HepG2 (cell line): ENCODE measurements at regions not wholly inside any gene's neighbourhood (a gene's known extent, or its start where the extent isn't known, plus 50 kb on each side); places are given as distances from the start of the nearest gene placed in this dataset.

Source experiments
- ATAC-seq: fragments of 200-7000 bp; cut with Tn5 transposase; 3 replicates; pipeline ENCODE4 v1.9.1; 2020; ENCODE audit warnings: mild to moderate bottlenecking, moderate library complexity
- BruUV-seq: library from RNA; stranded (reverse); fragments of 400-500 nt; replicated peaks from 2 replicates; lab custom pipeline; 2021; lab: Mats Ljungman, UMichigan
- CTCF ChIA-PET: fragments of 300-600 bp; formaldehyde crosslinking; extraction: SDS; loops from one replicate; lab custom pipeline; 2021; ENCODE audit warnings: low total read pairs, inconsistent platforms, low intra/inter-chr PET ratio; lab: Yijun Ruan, JAX
- POLR2A ChIA-PET: fragments of 350-600 bp; sonication (Branson Sonifier 250); formaldehyde crosslinking; loops from one replicate; lab custom pipeline; 2020; ENCODE audit warnings: antibody characterized with exemption, inconsistent platforms; lab: Yijun Ruan, JAX
- DNase-seq: peaks from one replicate; pipeline ENCODE4 v3.0.0-alpha.2; 2015; ENCODE audit warnings: low spot score
- FAIRE-seq: peaks from 3 replicates; lab custom pipeline; 2011; peaks lifted over from hg19 to GRCh38; lab: Jason Lieb, UNC
- H2AFZ ChIP-seq: one replicate; pipeline ENCODE4 v1.6.1; 2011; ENCODE audit warnings: low read length, inconsistent platforms
- H3K27ac ChIP-seq: fragments of 300-600 bp; 3 replicates; pipeline ENCODE4 v1.8.0; 2011; ENCODE audit warnings: mixed run types, mild to moderate bottlenecking, mixed read lengths, low read length, inconsistent platforms; ENCODE audit not compliant: insufficient read depth; ENCODE audit errors: extremely low read length
- H3K27me3 ChIP-seq, 2 experiments: fragments of 200-600 bp in 1 of 2; 2 replicates in 1 of 2; 3 replicates in 1 of 2; pipeline versions ENCODE4 v1.6.0 to v1.8.0; 2011; ENCODE audit warnings: low read length in 2 of 2, mild to moderate bottlenecking in 2 of 2, moderate library complexity in 2 of 2, inconsistent platforms in 1 of 2; ENCODE audit not compliant: insufficient read depth in 2 of 2, control insufficient read depth in 1 of 2
- H3K36me3 ChIP-seq, 2 experiments: fragments of 200-600 bp in 1 of 2; replicated peaks in 1 of 2; 2 replicates in 1 of 2; 3 replicates in 1 of 2; pipeline versions ENCODE4 v1.5.1 to v1.8.0; 2011; ENCODE audit warnings: low read length in 2 of 2, inconsistent platforms in 1 of 2; ENCODE audit not compliant: insufficient read depth in 2 of 2, control insufficient read depth in 1 of 2
- H3K4me1 ChIP-seq: 2 replicates; pipeline ENCODE4 v1.5.1; 2012; ENCODE audit warnings: low read length, inconsistent platforms; ENCODE audit not compliant: insufficient read depth
- H3K4me2 ChIP-seq: 2 replicates; pipeline ENCODE4 v1.6.0; 2011; ENCODE audit warnings: low read depth, low read length, inconsistent platforms
- H3K4me3 ChIP-seq, 3 experiments: fragments of 200-600 bp in 1 of 3; sonication (generic), shearing (Covaris generic) in 1 of 3; replicated peaks in 1 of 3; 2 replicates each; pipeline ENCODE4 v1.5.1; 2011 to 2016; ENCODE audit warnings: low read length in 3 of 3, inconsistent platforms in 2 of 3, low read depth in 2 of 3, mild to moderate bottlenecking in 2 of 3, control low read depth in 1 of 3, mixed read lengths in 1 of 3; ENCODE audit not compliant: insufficient read depth in 1 of 3
- H3K79me2 ChIP-seq: one replicate; pipeline ENCODE4 v1.6.1; 2011; ENCODE audit warnings: low read length, inconsistent platforms; ENCODE audit not compliant: insufficient read depth
- H3K9ac ChIP-seq: 2 replicates; pipeline ENCODE4 v1.6.0; 2011; ENCODE audit warnings: mild to moderate bottlenecking, low read depth, low read length, inconsistent platforms; ENCODE audit not compliant: insufficient read depth
- H3K9me3 ChIP-seq: 2 replicates; pipeline ENCODE4 v1.5.1; 2012; ENCODE audit warnings: mild to moderate bottlenecking, low read length
- H4K20me1 ChIP-seq: 2 replicates; pipeline ENCODE4 v1.6.0; 2011; ENCODE audit warnings: inconsistent platforms, mild to moderate bottlenecking, low read length, moderate library complexity; ENCODE audit not compliant: insufficient read depth
- DZIP1 ChIP-seq: sonication (generic); formaldehyde crosslinking; IDR thresholded peaks from 2 replicates; pipeline ENCODE4 v1.5.0; 2020; ENCODE audit warnings: mild to moderate bottlenecking, missing genetic modification reagents
- SP4 ChIP-seq: sonication (generic); formaldehyde crosslinking; IDR thresholded peaks from 2 replicates; pipeline ENCODE4 v1.8.1; 2023; ENCODE audit warnings: mild to moderate bottlenecking, missing genetic modification reagents
- TGIF2 ChIP-seq: IDR thresholded peaks from 2 replicates; pipeline ENCODE4 v1.6.1; 2016; ENCODE audit warnings: control low read depth, missing compliant biosample characterization
- ZNF549 ChIP-seq: sonication (generic); formaldehyde crosslinking; IDR thresholded peaks from 2 replicates; pipeline ENCODE4 v1.5.0; 2020; ENCODE audit warnings: missing genetic modification reagents
- ZNF816 ChIP-seq: sonication (generic); formaldehyde crosslinking; IDR thresholded peaks from 2 replicates; pipeline ENCODE4 v1.8.0; 2022; ENCODE audit warnings: missing genetic modification reagents, mild to moderate bottlenecking, borderline replicate concordance
- WGBS: methylation state at CpG from one replicate; pipeline ENCODE4 v1.1.6; 2017; ENCODE audit warnings: low lambda C conversion rate; 5-methylcytosine and 5-hydroxymethylcytosine counted together
- in situ Hi-C: cut with HindIII; loops from 2 replicates; pipeline ENCODE4 v1.10.0; 2017; ENCODE audit warnings: low pct_unique_long_range_greater_than_20kb; ENCODE audit not compliant: extremely low pct_ligation_motif_present
- intact Hi-C: fragments of 100-400 bp; cut with micrococcal nuclease; formaldehyde crosslinking; loops from one replicate; pipeline ENCODE4 v1.10.0; 2022; ENCODE audit not compliant: unreplicated experiment
- TF ChIP-seq, protein P1 (sequence below): sonication (generic); formaldehyde crosslinking; IDR thresholded peaks from 2 replicates; pipeline ENCODE4 v1.5.0; 2020; ENCODE audit warnings: mild to moderate bottlenecking, missing genetic modification reagents, moderate library complexity
- TF ChIP-seq, protein P2 (sequence below), 2 experiments: sonication (generic) in 1 of 2; formaldehyde crosslinking in 1 of 2; IDR thresholded peaks; 2 replicates each; pipeline versions ENCODE4 v1.4.0 to v1.6.1; 2018 to 2020; ENCODE audit warnings: missing genetic modification reagents in 2 of 2, borderline replicate concordance in 1 of 2, low read depth in 1 of 2, mild to moderate bottlenecking in 1 of 2, missing biosample characterization in 1 of 2
- TF ChIP-seq, protein P3 (sequence below): IDR thresholded peaks from 2 replicates; pipeline ENCODE4 v1.6.1; 2016; ENCODE audit warnings: low read depth, missing genetic modification reagents, missing compliant biosample characterization

DNA sequence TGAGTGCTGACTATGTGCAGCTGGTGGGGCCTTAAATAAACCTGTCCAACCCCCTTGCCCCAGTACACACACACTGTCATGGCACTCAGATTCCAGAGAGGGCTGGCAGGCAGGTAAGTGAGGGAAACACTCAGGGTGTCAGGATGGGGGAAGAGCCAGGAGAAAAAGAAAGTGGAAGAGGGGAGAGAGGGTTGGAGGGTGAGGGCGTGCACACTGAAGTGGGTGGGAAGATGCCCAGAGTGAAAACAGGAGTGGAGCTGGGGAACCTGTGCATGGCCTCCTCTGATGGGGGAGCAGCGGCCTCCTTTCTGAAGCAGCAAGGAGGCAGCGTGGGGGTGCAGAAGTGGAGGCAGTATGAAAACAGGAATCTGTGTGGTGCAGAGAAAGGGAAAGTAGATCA, 160.6 kb upstream of the JUN start (continued):
- TF ChIP-seq SP4 (no peak), ZNF549 (CRISPR knock-in tag) (no peak)
- TF ChIP-seq, protein P1, sequence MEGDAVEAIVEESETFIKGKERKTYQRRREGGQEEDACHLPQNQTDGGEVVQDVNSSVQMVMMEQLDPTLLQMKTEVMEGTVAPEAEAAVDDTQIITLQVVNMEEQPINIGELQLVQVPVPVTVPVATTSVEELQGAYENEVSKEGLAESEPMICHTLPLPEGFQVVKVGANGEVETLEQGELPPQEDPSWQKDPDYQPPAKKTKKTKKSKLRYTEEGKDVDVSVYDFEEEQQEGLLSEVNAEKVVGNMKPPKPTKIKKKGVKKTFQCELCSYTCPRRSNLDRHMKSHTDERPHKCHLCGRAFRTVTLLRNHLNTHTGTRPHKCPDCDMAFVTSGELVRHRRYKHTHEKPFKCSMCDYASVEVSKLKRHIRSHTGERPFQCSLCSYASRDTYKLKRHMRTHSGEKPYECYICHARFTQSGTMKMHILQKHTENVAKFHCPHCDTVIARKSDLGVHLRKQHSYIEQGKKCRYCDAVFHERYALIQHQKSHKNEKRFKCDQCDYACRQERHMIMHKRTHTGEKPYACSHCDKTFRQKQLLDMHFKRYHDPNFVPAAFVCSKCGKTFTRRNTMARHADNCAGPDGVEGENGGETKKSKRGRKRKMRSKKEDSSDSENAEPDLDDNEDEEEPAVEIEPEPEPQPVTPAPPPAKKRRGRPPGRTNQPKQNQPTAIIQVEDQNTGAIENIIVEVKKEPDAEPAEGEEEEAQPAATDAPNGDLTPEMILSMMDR = no peak

GRCh38 chr1:58946390-58946789, 162.5 kb upstream of the JUN start:
- no peak for FAIRE-seq
- POLR2A ChIA-PET = no interaction called here
- Histone ChIP-seq H4K20me1 (no peaks in the 10 kb centered on the region), H3K4me1 (peaks cover 16% of the 10 kb centered on the region), H3K9ac (no peak overlapping the region), H3K4me2 (no peak overlapping the region), H2AFZ (no peak overlapping the region), H3K27me3 (peaks cover 0 to 14% of the 10 kb centered on the region in 2 experiments; a peak in 2 of 5 replicates), H3K36me3 (no peaks in the 10 kb centered on the region), H3K4me3 (no peak overlapping the region), H3K79me2 (no peaks in the 10 kb centered on the region), H3K9me3 (no peaks in the 10 kb centered on the region), H3K27ac (no peak overlapping the region)
- DNase-seq = no peak
- intact Hi-C loops = no loop called here
- in situ Hi-C loops = no loop called here
- CTCF ChIA-PET = no interaction called here
- BruUV-seq = no TSS peak
- 79% methylated on average over 4 of the region's 4 CpGs for WGBS
- no peak for TF ChIP-seq TGIF2 (CRISPR knock-in tag)
- no peak for TF ChIP-seq DZIP1 (CRISPR knock-in tag)
- TF ChIP-seq, protein P2, sequence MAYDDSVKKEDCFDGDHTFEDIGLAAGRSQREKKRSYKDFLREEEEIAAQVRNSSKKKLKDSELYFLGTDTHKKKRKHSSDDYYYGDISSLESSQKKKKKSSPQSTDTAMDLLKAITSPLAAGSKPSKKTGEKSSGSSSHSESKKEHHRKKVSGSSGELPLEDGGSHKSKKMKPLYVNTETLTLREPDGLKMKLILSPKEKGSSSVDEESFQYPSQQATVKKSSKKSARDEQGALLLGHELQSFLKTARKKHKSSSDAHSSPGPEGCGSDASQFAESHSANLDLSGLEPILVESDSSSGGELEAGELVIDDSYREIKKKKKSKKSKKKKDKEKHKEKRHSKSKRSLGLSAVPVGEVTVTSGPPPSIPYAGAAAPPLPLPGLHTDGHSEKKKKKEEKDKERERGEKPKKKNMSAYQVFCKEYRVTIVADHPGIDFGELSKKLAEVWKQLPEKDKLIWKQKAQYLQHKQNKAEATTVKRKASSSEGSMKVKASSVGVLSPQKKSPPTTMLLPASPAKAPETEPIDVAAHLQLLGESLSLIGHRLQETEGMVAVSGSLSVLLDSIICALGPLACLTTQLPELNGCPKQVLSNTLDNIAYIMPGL (CRISPR knock-in tag; IDR thresholded peaks at IDR 0.05; ENCODE audit: borderline replicate concordance in 1 of 2, low read depth in 1 of 2) = no peak
- TF ChIP-seq ZNF816 (CRISPR knock-in tag) = no peak
- TF ChIP-seq, protein P3, sequence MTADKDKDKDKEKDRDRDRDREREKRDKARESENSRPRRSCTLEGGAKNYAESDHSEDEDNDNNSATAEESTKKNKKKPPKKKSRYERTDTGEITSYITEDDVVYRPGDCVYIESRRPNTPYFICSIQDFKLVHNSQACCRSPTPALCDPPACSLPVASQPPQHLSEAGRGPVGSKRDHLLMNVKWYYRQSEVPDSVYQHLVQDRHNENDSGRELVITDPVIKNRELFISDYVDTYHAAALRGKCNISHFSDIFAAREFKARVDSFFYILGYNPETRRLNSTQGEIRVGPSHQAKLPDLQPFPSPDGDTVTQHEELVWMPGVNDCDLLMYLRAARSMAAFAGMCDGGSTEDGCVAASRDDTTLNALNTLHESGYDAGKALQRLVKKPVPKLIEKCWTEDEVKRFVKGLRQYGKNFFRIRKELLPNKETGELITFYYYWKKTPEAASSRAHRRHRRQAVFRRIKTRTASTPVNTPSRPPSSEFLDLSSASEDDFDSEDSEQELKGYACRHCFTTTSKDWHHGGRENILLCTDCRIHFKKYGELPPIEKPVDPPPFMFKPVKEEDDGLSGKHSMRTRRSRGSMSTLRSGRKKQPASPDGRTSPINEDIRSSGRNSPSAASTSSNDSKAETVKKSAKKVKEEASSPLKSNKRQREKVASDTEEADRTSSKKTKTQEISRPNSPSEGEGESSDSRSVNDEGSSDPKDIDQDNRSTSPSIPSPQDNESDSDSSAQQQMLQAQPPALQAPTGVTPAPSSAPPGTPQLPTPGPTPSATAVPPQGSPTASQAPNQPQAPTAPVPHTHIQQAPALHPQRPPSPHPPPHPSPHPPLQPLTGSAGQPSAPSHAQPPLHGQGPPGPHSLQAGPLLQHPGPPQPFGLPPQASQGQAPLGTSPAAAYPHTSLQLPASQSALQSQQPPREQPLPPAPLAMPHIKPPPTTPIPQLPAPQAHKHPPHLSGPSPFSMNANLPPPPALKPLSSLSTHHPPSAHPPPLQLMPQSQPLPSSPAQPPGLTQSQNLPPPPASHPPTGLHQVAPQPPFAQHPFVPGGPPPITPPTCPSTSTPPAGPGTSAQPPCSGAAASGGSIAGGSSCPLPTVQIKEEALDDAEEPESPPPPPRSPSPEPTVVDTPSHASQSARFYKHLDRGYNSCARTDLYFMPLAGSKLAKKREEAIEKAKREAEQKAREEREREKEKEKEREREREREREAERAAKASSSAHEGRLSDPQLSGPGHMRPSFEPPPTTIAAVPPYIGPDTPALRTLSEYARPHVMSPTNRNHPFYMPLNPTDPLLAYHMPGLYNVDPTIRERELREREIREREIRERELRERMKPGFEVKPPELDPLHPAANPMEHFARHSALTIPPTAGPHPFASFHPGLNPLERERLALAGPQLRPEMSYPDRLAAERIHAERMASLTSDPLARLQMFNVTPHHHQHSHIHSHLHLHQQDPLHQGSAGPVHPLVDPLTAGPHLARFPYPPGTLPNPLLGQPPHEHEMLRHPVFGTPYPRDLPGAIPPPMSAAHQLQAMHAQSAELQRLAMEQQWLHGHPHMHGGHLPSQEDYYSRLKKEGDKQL (CRISPR knock-in tag) = no peak
- no peak for ATAC-seq
